Heart left ventricle (tissue), 16 donors: ENCODE measurements at regions not wholly inside any gene's neighbourhood (a gene's known extent, or its start where the extent isn't known, plus 50 kb on each side); places are given as distances from the start of the nearest gene placed in this dataset.

Source experiments
- ATAC-seq, 4 donors: fragments of 200-7000 bp; cut with Tn5 transposase; one replicate each; pipeline ENCODE4 v1.9.1; 2020 to 2022; ENCODE audit warnings: moderate library complexity in 4 of 4, mild to moderate bottlenecking in 3 of 4, moderate number of reproducible peaks in 1 of 4
- DNase-seq, 5 donors: peaks; one replicate each; pipeline ENCODE4 v3.0.0-alpha.2; 2020
- H3K27ac ChIP-seq, 12 donors: fragments of 200-600 bp; sonication (generic) in 4 of 12; one replicate each; pipeline versions ENCODE4 v1.5.0 to v1.8.0; 2016 to 2022; ENCODE audit warnings: mild to moderate bottlenecking in 2 of 12
- H3K27me3 ChIP-seq, 9 donors: fragments of 200-600 bp; sonication (generic) in 2 of 9; one replicate each; pipeline versions ENCODE4 v1.5.1 to v1.8.0; 2016 to 2022; ENCODE audit warnings: mild to moderate bottlenecking in 3 of 9
- H3K36me3 ChIP-seq, 9 donors: fragments of 200-600 bp; sonication (generic) in 2 of 9; one replicate each; pipeline versions ENCODE4 v1.5.0 to v1.8.0; 2018 to 2022; ENCODE audit warnings: mild to moderate bottlenecking in 2 of 9
- H3K4me1 ChIP-seq, 12 donors: fragments of 200-600 bp; sonication (generic) in 4 of 12; one replicate each; pipeline versions ENCODE4 v1.5.0 to v1.8.0; 2016 to 2022; ENCODE audit warnings: mild to moderate bottlenecking in 3 of 12
- H3K4me3 ChIP-seq, 12 donors: fragments of 200-600 bp; sonication (generic) in 4 of 12; one replicate each; pipeline versions ENCODE4 v1.5.0 to v1.8.0; 2017 to 2022; ENCODE audit warnings: mild to moderate bottlenecking in 9 of 12, moderate library complexity in 4 of 12
- H3K9me3 ChIP-seq, 12 donors: fragments of 200-600 bp; sonication (generic) in 4 of 12; one replicate each; pipeline versions ENCODE4 v1.5.0 to v1.8.0; 2016 to 2022; ENCODE audit warnings: mild to moderate bottlenecking in 1 of 12
- POLR2A ChIP-seq, 2 donors: fragments of 450-650 bp; IDR thresholded peaks; one replicate each; pipeline ENCODE4 v1.6.1; 2017; ENCODE audit warnings: antibody characterized with exemption in 2 of 2, mild to moderate bottlenecking in 2 of 2, moderate library complexity in 2 of 2
- WGBS, 4 donors: extraction: QIAGEN DNeasy Blood & Tissue Kit in 2 of 4; methylation state at CpG; one replicate each; pipeline versions ENCODE4 v1.1.5 to v1.1.7; 2013 to 2018; 5-methylcytosine and 5-hydroxymethylcytosine counted together
- intact Hi-C, 10 donors: fragments of 100-400 bp; cut with DNase I; formaldehyde crosslinking; loops; one replicate each; pipeline versions ENCODE4 v1.11.1 to v1.14.2; 2022
- TF ChIP-seq, protein P1 (sequence below), 12 donors: fragments of 200-600 bp; sonication (generic) in 4 of 12; IDR thresholded peaks; one replicate each; pipeline versions ENCODE4 v1.5.0 to v1.8.0; 2018 to 2022; ENCODE audit warnings: antibody characterized with exemption in 12 of 12, mild to moderate bottlenecking in 5 of 12
- donor health status: ischemic (EF 13 %, LVEDD 7.1; RV severe dilation, severe dysfunction).
- donor health status: healthy with polysubstance abuse.
- donor health status: DM: no; HTN: yes; CAD: no.
- donor health status: DM: no; HTN: no; CAD: no.
- donor health status: ischemic (EF 25% LVEDD 6.9; RV normal size, moderate dysfunction).
- donor health status: ischemic (EF 25% LVEDD 5.7; RV mildly dilated, moderate dysfunction).
- donor health status: healthy.
- donor health status: DM: yes; HTN: yes; CAD: no.
- donor health status: ischemic (EF 35%, LVEDD 5.7; RV mildly dilated, moderate dysfunction).
- donor health status: nonischemic (EF 11% LVEDD 7.7; RV severe dilation, severe dysfunction).
- donor health status: DM: yes; HTN: yes; CAD: no.
- donor health status: PGD.
- donor health status: ischemic (EF 29% LVEDD 5.4; RV normal size, mild dysfunction).
- donor health status: nonischemic (EF 23%, LVEDD 6.1; RV moderate dilation, normal function).

DNA sequence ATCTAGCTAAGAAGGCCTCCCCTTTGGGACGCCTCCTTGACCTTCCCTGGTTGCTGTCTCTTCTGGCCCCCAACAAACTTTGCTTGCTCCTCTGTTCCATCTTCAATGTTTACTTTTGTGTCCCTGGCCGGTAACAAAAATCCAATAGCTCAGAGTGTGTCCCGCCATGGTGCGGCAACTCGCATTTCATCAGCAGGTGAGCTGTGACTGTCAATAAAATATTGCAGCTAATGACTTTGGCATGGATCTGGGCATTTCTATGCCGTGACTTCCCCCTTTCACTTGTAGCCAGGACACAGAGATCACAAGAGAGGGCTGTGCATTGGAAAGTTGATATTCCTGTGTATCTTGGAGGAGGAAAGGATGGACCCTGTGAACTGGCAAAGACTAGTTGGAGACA, 317.6 kb downstream of the RPS24 start:
- Histone ChIP-seq H3K27me3 (no peaks in the 10 kb centered on the region), H3K9me3 (no peaks in the 10 kb centered on the region), H3K4me1 (peaks cover 0 to 21% (median 0%) of the 10 kb centered on the region in 12 donors), H3K36me3 (no peaks in the 10 kb centered on the region), H3K27ac (no peak overlapping the region), H3K4me3 (no peak overlapping the region)
- intact Hi-C loops = no loop called here
- no peak for ATAC-seq
- WGBS, 4 donors = 86 to 96% (median 93%) methylated on average over 6 of the region's 6 CpGs
- TF ChIP-seq, protein P1, sequence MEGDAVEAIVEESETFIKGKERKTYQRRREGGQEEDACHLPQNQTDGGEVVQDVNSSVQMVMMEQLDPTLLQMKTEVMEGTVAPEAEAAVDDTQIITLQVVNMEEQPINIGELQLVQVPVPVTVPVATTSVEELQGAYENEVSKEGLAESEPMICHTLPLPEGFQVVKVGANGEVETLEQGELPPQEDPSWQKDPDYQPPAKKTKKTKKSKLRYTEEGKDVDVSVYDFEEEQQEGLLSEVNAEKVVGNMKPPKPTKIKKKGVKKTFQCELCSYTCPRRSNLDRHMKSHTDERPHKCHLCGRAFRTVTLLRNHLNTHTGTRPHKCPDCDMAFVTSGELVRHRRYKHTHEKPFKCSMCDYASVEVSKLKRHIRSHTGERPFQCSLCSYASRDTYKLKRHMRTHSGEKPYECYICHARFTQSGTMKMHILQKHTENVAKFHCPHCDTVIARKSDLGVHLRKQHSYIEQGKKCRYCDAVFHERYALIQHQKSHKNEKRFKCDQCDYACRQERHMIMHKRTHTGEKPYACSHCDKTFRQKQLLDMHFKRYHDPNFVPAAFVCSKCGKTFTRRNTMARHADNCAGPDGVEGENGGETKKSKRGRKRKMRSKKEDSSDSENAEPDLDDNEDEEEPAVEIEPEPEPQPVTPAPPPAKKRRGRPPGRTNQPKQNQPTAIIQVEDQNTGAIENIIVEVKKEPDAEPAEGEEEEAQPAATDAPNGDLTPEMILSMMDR (IDR thresholded peaks at IDR 0.05) = no peak
- TF ChIP-seq POLR2A (IDR thresholded peaks at IDR 0.05) = no peak
- no peak for DNase-seq

DNA sequence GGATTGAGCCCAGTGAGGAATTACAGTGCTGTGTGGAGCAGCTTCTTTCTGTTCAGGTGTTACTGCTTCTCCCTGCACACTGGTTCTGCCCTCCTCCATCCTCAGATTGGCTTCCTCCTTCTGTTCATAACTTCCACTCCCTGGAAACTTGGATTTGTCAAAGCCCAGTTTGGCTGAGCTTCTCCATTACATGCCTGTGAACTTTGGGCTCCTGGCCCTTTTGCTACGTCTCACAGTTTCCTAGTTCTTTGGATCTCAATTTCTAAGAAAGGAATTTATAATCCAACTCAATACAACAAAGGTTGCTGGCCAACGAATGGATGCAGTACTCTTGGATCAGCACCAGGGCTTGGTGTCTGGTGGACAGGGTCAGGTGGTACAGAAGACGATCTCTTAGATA, 318.1 kb downstream of the RPS24 start:
- intact Hi-C loops = no loop called here
- no peak overlapping the region for H3K4me3 ChIP-seq
- no peaks in the 10 kb centered on the region for H3K36me3 ChIP-seq
- H3K27ac ChIP-seq = no peak overlapping the region
- no peaks in the 10 kb centered on the region for H3K27me3 ChIP-seq
- H3K4me1 ChIP-seq = peaks cover 0 to 22% (median 0%) of the 10 kb centered on the region in 12 donors
- H3K9me3 ChIP-seq = no peaks in the 10 kb centered on the region
- DNase-seq (no peak), ATAC-seq (no peak)
- 63 to 74% (median 70%) methylated on average over 3 of the region's 3 CpGs for WGBS, 4 donors
- TF ChIP-seq, protein P1 (IDR thresholded peaks at IDR 0.05) = no peak
- TF ChIP-seq POLR2A (IDR thresholded peaks at IDR 0.05) = no peak

DNA sequence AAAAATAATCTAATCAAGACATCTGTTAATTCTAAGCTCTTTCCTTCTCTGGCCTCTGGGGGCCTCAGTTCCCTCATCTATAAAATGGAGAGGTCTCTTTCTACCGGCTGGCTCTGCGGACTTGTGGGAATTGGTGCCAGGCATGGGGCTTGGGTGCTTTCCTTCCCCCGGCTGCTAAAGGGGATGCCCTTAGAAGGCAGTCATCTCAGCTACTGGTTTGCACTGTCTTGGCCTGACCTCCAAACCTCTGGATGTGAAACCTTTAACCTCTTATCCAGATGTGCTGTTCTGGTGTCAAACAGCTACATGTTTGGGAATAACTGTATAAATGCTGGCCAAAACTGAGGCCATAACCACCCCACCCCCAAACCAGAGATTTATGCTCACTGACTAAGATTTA, 320.0 kb downstream of the RPS24 start:
- no peak for TF ChIP-seq POLR2A (IDR thresholded peaks at IDR 0.05)
- TF ChIP-seq, protein P1 (IDR thresholded peaks at IDR 0.05) = no peak
- no peak for ATAC-seq
- WGBS, 4 donors = 76 to 85% (median 82%) methylated on average over 3 of the region's 3 CpGs

DNA sequence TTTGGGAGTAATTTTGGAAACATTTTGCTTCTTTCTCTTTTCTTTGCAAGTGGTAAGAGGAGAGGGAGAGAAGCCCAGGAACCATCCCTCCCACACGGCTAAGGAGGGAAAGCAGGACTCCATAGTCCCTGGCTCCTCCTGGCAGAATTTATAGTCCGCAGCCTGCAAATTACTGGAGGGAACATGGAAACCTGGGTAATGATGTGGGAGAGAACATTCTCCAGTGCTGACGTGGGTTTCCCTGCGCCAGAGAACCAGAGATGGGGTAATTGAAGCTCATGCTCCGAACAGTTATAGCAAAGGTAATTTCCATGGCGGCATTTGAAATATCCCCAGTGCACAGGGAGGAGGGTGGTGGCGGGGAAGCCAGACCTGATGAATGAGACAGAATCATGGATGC, 320.4 kb downstream of the RPS24 start:
- 83 to 98% (median 90%) methylated on average over 7 of the region's 7 CpGs for WGBS, 4 donors
- H3K4me3 ChIP-seq = no peak overlapping the region
- no peaks in the 10 kb centered on the region for H3K27me3 ChIP-seq
- intact Hi-C loops = no loop called here
- no peaks in the 10 kb centered on the region for H3K9me3 ChIP-seq
- TF ChIP-seq, protein P1 (IDR thresholded peaks at IDR 0.05) = no peak
- TF ChIP-seq POLR2A (IDR thresholded peaks at IDR 0.05) = no peak
- H3K36me3 ChIP-seq = no peaks in the 10 kb centered on the region
- DNase-seq = no peak
- peaks cover 0 to 12% (median 0%) of the 10 kb centered on the region in 12 donors for H3K4me1 ChIP-seq
- no peak for ATAC-seq
- no peak overlapping the region for H3K27ac ChIP-seq

More for the DNA sequence above, 320.0 kb downstream of the RPS24 start:
- Histone ChIP-seq H3K4me3 (no peak overlapping the region), H3K27ac (no peak overlapping the region), H3K36me3 (no peaks in the 10 kb centered on the region), H3K9me3 (no peaks in the 10 kb centered on the region), H3K27me3 (no peaks in the 10 kb centered on the region), H3K4me1 (peaks cover 0 to 16% (median 0%) of the 10 kb centered on the region in 12 donors)
- no peak for DNase-seq
- intact Hi-C loops = no loop called here
